CD14-positive monocyte (primary cell): ENCODE measurements at regions not wholly inside any gene's neighbourhood (a gene's known extent, or its start where the extent isn't known, plus 50 kb on each side); places are given as distances from the start of the nearest gene placed in this dataset.
"Not testable (repeated sequence)": the region's sequence is repeated elsewhere in the genome, so short reads cannot be mapped to it uniquely, and the experiment has no call there.

Experiments
- DNase-seq, 3 donors: peaks; one replicate each; pipeline ENCODE4 v3.0.0-alpha.2; 2011 to 2022
- H2AFZ ChIP-seq: 2 replicates; pipeline ENCODE4 v1.6.0; 2012; ENCODE audit warnings: mild to moderate bottlenecking, low read depth, low read length, inconsistent platforms; ENCODE audit not compliant: insufficient read depth, poor library complexity, severe bottlenecking
- H3K27ac ChIP-seq, 2 donors: 1 replicate in 1 of 2; 2 replicates in 1 of 2; pipeline ENCODE4 v1.5.1; 2012 to 2013; ENCODE audit warnings: low read length in 2 of 2, control low read depth in 1 of 2, inconsistent platforms in 1 of 2, low read depth in 1 of 2, mild to moderate bottlenecking in 1 of 2
- H3K27me3 ChIP-seq, 2 donors: one replicate each; pipeline versions ENCODE4 v1.6.0 to v1.6.1; 2011 to 2013; ENCODE audit warnings: low read length in 2 of 2; ENCODE audit not compliant: control insufficient read depth in 2 of 2, insufficient read depth in 2 of 2
- H3K36me3 ChIP-seq, 2 donors: replicated peaks in 1 of 2; 1 replicate in 1 of 2; 2 replicates in 1 of 2; pipeline versions ENCODE4 v1.5.1 to v1.6.1; 2012 to 2013; ENCODE audit warnings: low read length in 2 of 2, control low read depth in 1 of 2, inconsistent platforms in 1 of 2, mild to moderate bottlenecking in 1 of 2; ENCODE audit not compliant: insufficient read depth in 2 of 2, control insufficient read depth in 1 of 2
- H3K4me1 ChIP-seq, 2 donors: 1 replicate in 1 of 2; 2 replicates in 1 of 2; pipeline versions ENCODE4 v1.5.1 to v1.6.1; 2012 to 2013; ENCODE audit warnings: low read length in 2 of 2, control low read depth in 1 of 2, inconsistent platforms in 1 of 2, mild to moderate bottlenecking in 1 of 2, moderate library complexity in 1 of 2; ENCODE audit not compliant: insufficient read depth in 2 of 2, control insufficient read depth in 1 of 2
- H3K4me2 ChIP-seq: replicated peaks from 2 replicates; pipeline ENCODE3; 2012; ENCODE audit warnings: low read length, moderate library complexity, mild to moderate bottlenecking; ENCODE audit not compliant: poor library complexity, severe bottlenecking; ENCODE audit errors: extremely low read depth
- H3K4me3 ChIP-seq, 3 experiments: fragments of 200-600 bp in 1 of 3; sonication (generic) in 1 of 3; replicated peaks in 1 of 3; 1 replicate in 2 of 3; 2 replicates in 1 of 3; pipeline ENCODE4 v1.5.1; 2011 to 2013; ENCODE audit warnings: low read length in 3 of 3, mild to moderate bottlenecking in 3 of 3, control low read depth in 2 of 3, low read depth in 2 of 3, inconsistent platforms in 1 of 3, moderate library complexity in 1 of 3
- H3K79me2 ChIP-seq: 2 replicates; pipeline ENCODE4 v1.6.0; 2012; ENCODE audit warnings: mild to moderate bottlenecking, control low read depth, inconsistent platforms, low read length, moderate library complexity; ENCODE audit not compliant: insufficient read depth
- H3K9ac ChIP-seq: 2 replicates; pipeline ENCODE4 v1.6.0; 2017; ENCODE audit warnings: low read length, mild to moderate bottlenecking; ENCODE audit not compliant: insufficient read depth, poor library complexity, severe bottlenecking
- H3K9me3 ChIP-seq, 2 donors: replicated peaks in 1 of 2; 1 replicate in 1 of 2; 2 replicates in 1 of 2; pipeline versions ENCODE4 v1.5.1 to v1.6.1; 2012 to 2013; ENCODE audit warnings: low read length in 2 of 2, control low read depth in 1 of 2; ENCODE audit not compliant: control insufficient read depth in 1 of 2, insufficient read depth in 1 of 2
- H4K20me1 ChIP-seq: 2 replicates; pipeline ENCODE4 v1.6.0; 2012; ENCODE audit warnings: mild to moderate bottlenecking, low read length, control low read depth, moderate library complexity; ENCODE audit not compliant: insufficient read depth
- H3K27ac Mint-ChIP-seq, 7 donors: one replicate each; pipeline ENCODE4 v1.8.0; 2020; ENCODE audit warnings: mild to moderate bottlenecking in 7 of 7, mixed read lengths in 7 of 7, moderate library complexity in 6 of 7, inconsistent platforms in 2 of 7
- H3K27me3 Mint-ChIP-seq, 3 donors: one replicate each; pipeline ENCODE4 v1.8.0; 2021 to 2022; ENCODE audit warnings: low read depth in 3 of 3, mild to moderate bottlenecking in 3 of 3, mixed read lengths in 3 of 3, moderate library complexity in 3 of 3, inconsistent platforms in 1 of 3
- H3K36me3 Mint-ChIP-seq, 2 donors: one replicate each; pipeline ENCODE4 v1.8.0; 2020; ENCODE audit warnings: mixed read lengths in 2 of 2, inconsistent platforms in 1 of 2, mild to moderate bottlenecking in 1 of 2
- H3K4me1 Mint-ChIP-seq: one replicate; pipeline ENCODE4 v1.8.0; 2020; ENCODE audit warnings: mild to moderate bottlenecking, mixed read lengths
- H3K4me3 Mint-ChIP-seq, 2 donors: one replicate each; pipeline ENCODE4 v1.8.0; 2020; ENCODE audit warnings: mild to moderate bottlenecking in 2 of 2, mixed read lengths in 2 of 2, moderate library complexity in 1 of 2
- H3K9me3 Mint-ChIP-seq, 7 donors: one replicate each; pipeline ENCODE4 v1.8.0; 2020 to 2022; ENCODE audit warnings: mixed read lengths in 7 of 7, mild to moderate bottlenecking in 6 of 7, moderate library complexity in 6 of 7, inconsistent platforms in 2 of 7
- CTCF ChIP-seq: fragments of 200-600 bp; IDR thresholded peaks from one replicate; pipeline ENCODE4 v1.8.0; 2022; ENCODE audit warnings: antibody characterized with exemption, mild to moderate bottlenecking
- WGBS: methylation state at CpG from one replicate; pipeline ENCODE4 v1.1.5; 2013; ENCODE audit warnings: missing lambda C conversion rate; ENCODE audit not compliant: insufficient coverage; 5-methylcytosine and 5-hydroxymethylcytosine counted together
- intact Hi-C, 2 donors: fragments of 100-400 bp; cut with micrococcal nuclease; formaldehyde crosslinking; loops; one replicate each; pipeline versions ENCODE4 v1.15.0 to v1.15.1; 2023

DNA sequence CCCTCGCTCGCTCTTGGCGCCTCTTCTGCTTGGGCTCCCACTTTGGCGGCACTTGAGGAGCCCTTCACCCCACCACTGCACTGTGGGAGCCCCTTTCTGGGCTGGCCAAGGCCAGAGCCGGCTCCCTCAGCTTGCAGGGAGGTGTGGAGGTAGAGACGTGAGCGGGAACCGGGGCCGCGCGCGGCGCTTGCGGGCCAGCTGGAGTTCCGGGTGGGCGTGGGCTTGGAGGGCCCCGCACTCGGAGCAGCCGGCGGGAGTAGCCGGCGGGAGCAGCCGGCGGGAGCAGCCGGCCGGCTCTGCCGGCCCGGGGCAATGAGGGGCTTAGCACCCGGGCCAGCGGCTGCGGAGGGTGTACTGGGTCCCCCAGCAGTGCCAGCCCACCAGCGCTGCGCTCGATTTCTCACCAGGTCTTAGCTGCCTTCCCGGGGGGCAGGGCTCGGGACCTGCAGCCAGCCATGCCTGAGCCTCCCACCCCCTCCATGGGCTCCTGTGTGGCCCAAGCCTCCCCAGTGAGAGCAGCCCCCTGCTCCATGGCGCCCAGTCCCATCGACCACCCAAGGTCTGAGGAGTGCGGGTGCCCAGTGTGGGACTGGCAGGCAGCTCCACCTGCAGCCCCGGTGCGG, 714.0 kb downstream of the CDH9 start:
- H3K4me3 ChIP-seq, H2AFZ ChIP-seq, H3K9ac ChIP-seq, H3K27ac ChIP-seq, H3K27me3 ChIP-seq, H3K4me3 Mint-ChIP-seq, H3K4me1 Mint-ChIP-seq, intact Hi-C loops, DNase-seq, H3K4me2 ChIP-seq, H3K36me3 ChIP-seq, H3K27me3 Mint-ChIP-seq, H4K20me1 ChIP-seq, H3K4me1 ChIP-seq, H3K36me3 Mint-ChIP-seq, H3K9me3 Mint-ChIP-seq, H3K79me2 ChIP-seq, H3K27ac Mint-ChIP-seq: not testable (repeated sequence)
- 98% methylated on average over 33 of the region's 41 CpGs for WGBS
- peaks cover 0 to 19% of the 10 kb centered on the region in 2 donors for H3K9me3 ChIP-seq

DNA sequence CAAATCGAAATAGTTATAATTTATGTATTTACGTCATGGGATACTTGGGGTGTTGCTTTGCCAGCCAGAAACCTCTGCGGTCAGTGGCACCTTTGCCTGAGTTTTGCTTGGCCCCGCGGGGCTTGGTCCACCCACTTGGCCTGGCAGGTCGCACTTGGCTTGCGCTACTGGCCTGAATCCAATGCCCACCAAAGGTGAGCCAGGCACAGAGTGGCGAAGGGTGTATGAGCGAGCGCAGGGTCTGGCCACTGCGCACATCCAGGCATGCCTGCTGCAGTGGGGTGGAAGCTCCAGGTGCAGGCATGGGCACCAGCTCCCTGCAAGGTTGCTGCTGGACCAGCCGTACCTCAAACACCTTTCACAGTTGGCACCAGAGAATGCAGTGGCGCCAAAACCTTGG, 714.6 kb downstream of the CDH9 start:
- Histone ChIP-seq H3K27me3 (no peaks in the 10 kb centered on the region), H3K27ac (no peak overlapping the region), H3K4me2 (no peak overlapping the region), H3K36me3 (no peaks in the 10 kb centered on the region), H3K9me3 (peaks cover 0 to 19% of the 10 kb centered on the region in 2 donors), H3K4me1 (no peaks in the 10 kb centered on the region), H4K20me1 (no peaks in the 10 kb centered on the region), H3K4me3 (no peak overlapping the region), H2AFZ (no peak overlapping the region), H3K9ac (no peak overlapping the region), H3K79me2 (no peaks in the 10 kb centered on the region)
- Mint-ChIP-seq H3K36me3 (no peaks in the 10 kb centered on the region), H3K27me3 (no peaks in the 10 kb centered on the region), H3K27ac (no peak overlapping the region), H3K9me3 (peaks cover 0 to 10% (median 1%) of the 10 kb centered on the region in 7 donors), H3K4me1 (no peaks in the 10 kb centered on the region), H3K4me3 (no peak overlapping the region)
- intact Hi-C loops, result no loop called here
- DNase-seq, result no peak
- WGBS, result 93% methylated on average over 12 of the region's 13 CpGs
- no peak for TF ChIP-seq CTCF
